A549 (cell line): ENCODE measurements at regions not wholly inside any gene's neighbourhood (a gene's known extent, or its start where the extent isn't known, plus 50 kb on each side); places are given as distances from the start of the nearest gene placed in this dataset.
A peak's percentile ranks its signal among the peaks of the same experiment; 100 is the strongest.

ENCODE experiments used
- ATAC-seq, 2 experiments: fragments of 200-7000 bp in 1 of 2; fragments of >200 bp in 1 of 2; cut with Nextera tagmentation in 1 of 2; cut with Tn5 transposase in 1 of 2; 3 replicates each; pipeline versions ENCODE4 v1.8.0 to v1.9.1; 2018 to 2020; ENCODE audit warnings: mild to moderate bottlenecking in 1 of 2, moderate library complexity in 1 of 2
- CTCF ChIA-PET: fragments of 300-600 bp; sonication (Branson Sonifier 250); formaldehyde crosslinking; extraction: SDS; loops from one replicate; lab custom pipeline; 2021; ENCODE audit warnings: antibody characterized with exemption, inconsistent platforms; lab: Yijun Ruan, JAX
- POLR2A ChIA-PET: fragments of 350-600 bp; formaldehyde crosslinking; extraction: SDS; loops from one replicate; lab custom pipeline; 2021; ENCODE audit warnings: antibody characterized with exemption, inconsistent platforms; lab: Yijun Ruan, JAX
- DNase-seq, 2 experiments: peaks; one replicate each; pipeline versions ENCODE4 v3.0.0 to v3.0.0-alpha.2; 2011 to 2016; ENCODE audit warnings: low read depth in 1 of 2, low spot score in 1 of 2
- FAIRE-seq: peaks from 2 replicates; lab custom pipeline; 2011; peaks lifted over from hg19 to GRCh38; lab: Jason Lieb, UNC
- H3K27ac ChIP-seq, 2 experiments: fragments of >200 bp; sonication (Bioruptor Twin); formaldehyde crosslinking; 3 replicates each; pipeline ENCODE4 v1.5.1; 2016 to 2017
- H3K4me1 ChIP-seq: fragments of >200 bp; sonication (Bioruptor Twin); formaldehyde crosslinking; 3 replicates; pipeline ENCODE4 v1.6.1; 2016
- H3K4me2 ChIP-seq: fragments of >200 bp; sonication (Bioruptor Twin); formaldehyde crosslinking; 3 replicates; pipeline ENCODE4 v1.6.1; 2016
- H3K4me3 ChIP-seq: fragments of >200 bp; sonication (Bioruptor Twin); formaldehyde crosslinking; 3 replicates; pipeline ENCODE4 v1.5.1; 2016
- H3K9me3 ChIP-seq: fragments of >200 bp; sonication (Bioruptor Twin); formaldehyde crosslinking; 3 replicates; pipeline ENCODE4 v1.6.1; 2016
- BHLHE40 ChIP-seq: IDR thresholded peaks from 2 replicates; pipeline ENCODE4 v1.6.1; 2012; ENCODE audit warnings: low read depth, low read length, inconsistent platforms
- CEBPB ChIP-seq, 2 experiments: fragments of >200 bp in 1 of 2; sonication (Bioruptor Twin) in 1 of 2; formaldehyde crosslinking in 1 of 2; IDR thresholded peaks; 2 replicates each; pipeline ENCODE4 v1.6.1; 2012 to 2016
- CHD2 ChIP-seq: fragments of 150-350 bp; IDR thresholded peaks from 2 replicates; pipeline ENCODE4 v1.6.1; 2014; ENCODE audit warnings: low read length; ENCODE audit not compliant: partially characterized antibody
- E2F6 ChIP-seq: IDR thresholded peaks from 2 replicates; pipeline ENCODE4 v1.6.1; 2012; ENCODE audit warnings: low read depth, borderline replicate concordance
- EHMT2 ChIP-seq: fragments of 200-600 bp; sonication (generic); IDR thresholded peaks from 2 replicates; pipeline ENCODE4 v1.6.1; 2016; ENCODE audit warnings: antibody characterized with exemption, low read depth, mild to moderate bottlenecking, moderate library complexity
- ELK1 ChIP-seq: fragments of 150-350 bp; IDR thresholded peaks from 2 replicates; pipeline ENCODE4 v1.6.1; 2014; ENCODE audit warnings: low read depth, mild to moderate bottlenecking, low read length
- ESRRA ChIP-seq: fragments of 150-350 bp; IDR thresholded peaks from 2 replicates; pipeline ENCODE4 v1.6.1; 2014; ENCODE audit warnings: mild to moderate bottlenecking, low read length, borderline replicate concordance
- FOSB ChIP-seq: fragments of 250-450 bp; sonication (Bioruptor Pico); IDR thresholded peaks from 2 replicates; pipeline ENCODE4 v1.5.0; 2020; ENCODE audit warnings: mild to moderate bottlenecking, moderate library complexity
- FOSL2 ChIP-seq, 2 experiments: fragments of 450-650 bp in 1 of 2; fragments of >200 bp in 1 of 2; sonication (Bioruptor Twin) in 1 of 2; formaldehyde crosslinking; IDR thresholded peaks; 2 replicates each; pipeline versions ENCODE4 v1.5.0 to v1.6.1; 2016 to 2020; ENCODE audit warnings: mild to moderate bottlenecking in 1 of 2, moderate library complexity in 1 of 2
- FOXS1 ChIP-seq: fragments of 250-450 bp; sonication (Bioruptor Pico); IDR thresholded peaks from 2 replicates; pipeline ENCODE4 v1.5.0; 2020; ENCODE audit warnings: mild to moderate bottlenecking, moderate library complexity
- HOXB13 ChIP-seq: fragments of 250-450 bp; sonication (Bioruptor Pico); IDR thresholded peaks from 2 replicates; pipeline ENCODE4 v1.5.0; 2020; ENCODE audit warnings: low read depth, mild to moderate bottlenecking, moderate library complexity
- JUNB ChIP-seq: fragments of >200 bp; sonication (Bioruptor Twin); formaldehyde crosslinking; IDR thresholded peaks from 2 replicates; pipeline ENCODE4 v1.6.1; 2016
- KDM1A ChIP-seq: fragments of 200-600 bp; sonication (generic); IDR thresholded peaks from 2 replicates; pipeline ENCODE4 v1.6.1; 2016; ENCODE audit warnings: low read depth, mild to moderate bottlenecking
- NFE2L2 ChIP-seq: fragments of 150-350 bp; conservative IDR thresholded peaks from 2 replicates; pipeline ENCODE4 v1.6.1; 2014; ENCODE audit warnings: low read length
- PBX3 ChIP-seq: IDR thresholded peaks from 2 replicates; pipeline ENCODE4 v1.6.1; 2012
- REST ChIP-seq: fragments of 200-600 bp; sonication (generic); IDR thresholded peaks from 2 replicates; pipeline ENCODE4 v1.6.1; 2016; ENCODE audit warnings: antibody characterized with exemption, mild to moderate bottlenecking, moderate library complexity
- RFX5 ChIP-seq: fragments of 450-650 bp; IDR thresholded peaks from 2 replicates; pipeline ENCODE4 v1.7.1; 2014; ENCODE audit warnings: antibody characterized with exemption, mild to moderate bottlenecking, moderate library complexity
- ZC3H11A ChIP-seq: fragments of 450-650 bp; IDR thresholded peaks from 2 replicates; pipeline ENCODE4 v1.6.1; 2014; ENCODE audit warnings: antibody characterized with exemption, mild to moderate bottlenecking
- ZNF302 ChIP-seq: fragments of 250-450 bp; sonication (Bioruptor Pico); IDR thresholded peaks from 2 replicates; pipeline ENCODE4 v1.9.0; 2021; ENCODE audit warnings: inconsistent platforms, mild to moderate bottlenecking, moderate library complexity
- ZSCAN20 ChIP-seq: fragments of 250-450 bp; sonication (Bioruptor Pico); IDR thresholded peaks from 2 replicates; pipeline ENCODE4 v1.8.0; 2022; ENCODE audit warnings: mild to moderate bottlenecking, moderate library complexity
- WGBS: methylation state at CpG from one replicate; pipeline ENCODE4 v1.1.6; 2017; ENCODE audit errors: missing lambda C conversion rate; 5-methylcytosine and 5-hydroxymethylcytosine counted together
- TF ChIP-seq, protein P1 (sequence below): IDR thresholded peaks from 2 replicates; pipeline ENCODE4 v1.6.1; 2012
- TF ChIP-seq, protein P2 (sequence below): fragments of >200 bp; sonication (Bioruptor Twin); formaldehyde crosslinking; IDR thresholded peaks from 3 replicates; pipeline ENCODE4 v1.6.1; 2016

DNA sequence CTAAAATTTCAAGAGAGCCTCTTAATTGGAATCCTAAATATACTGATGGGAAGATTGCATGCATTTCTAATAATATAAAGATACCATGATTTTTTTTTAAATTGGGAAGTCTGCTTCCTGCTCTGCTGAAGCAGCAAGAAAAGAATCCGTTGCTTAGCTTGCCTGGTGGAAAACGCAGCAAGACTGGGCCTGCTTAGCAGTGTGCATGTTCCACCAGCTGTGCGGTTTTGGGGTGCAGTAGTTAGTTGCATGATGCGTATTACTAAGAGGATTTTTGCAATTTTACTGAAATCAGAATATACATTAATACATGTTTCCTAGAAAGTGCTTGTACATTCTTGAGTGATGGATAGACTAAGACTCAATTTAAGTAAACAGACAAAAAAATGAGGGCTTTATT, 319.9 kb downstream of the CMPK2 start:
- no peak for DNase-seq
- FAIRE-seq = no peak
- WGBS = 2% methylated on average over 4 of the region's 4 CpGs
- TF ChIP-seq E2F6 = no peak
- TF ChIP-seq ELK1 = no peak
- no peak for TF ChIP-seq ZSCAN20 (CRISPR knock-in tag)
- no peak for TF ChIP-seq JUNB
- TF ChIP-seq FOSB = no peak
- TF ChIP-seq FOSL2 (IDR thresholded peaks at IDR 0.05) = no peak
- no peak for TF ChIP-seq FOSL2 (CRISPR knock-in tag; IDR thresholded peaks at IDR 0.05)
- no peak for TF ChIP-seq NFE2L2
- TF ChIP-seq, protein P1, sequence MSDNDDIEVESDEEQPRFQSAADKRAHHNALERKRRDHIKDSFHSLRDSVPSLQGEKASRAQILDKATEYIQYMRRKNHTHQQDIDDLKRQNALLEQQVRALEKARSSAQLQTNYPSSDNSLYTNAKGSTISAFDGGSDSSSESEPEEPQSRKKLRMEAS = no peak
- TF ChIP-seq CHD2 = no peak
- TF ChIP-seq PBX3 = no peak
- Histone ChIP-seq H3K4me2 (no peak overlapping the region), H3K27ac (no peak overlapping the region), H3K4me3 (no peak overlapping the region), H3K9me3 (no peaks in the 10 kb centered on the region; the same call in 2 of the 3 replicates), H3K4me1 (no peaks in the 10 kb centered on the region)
- CTCF ChIA-PET = interaction anchor here (0.9 kb wide), 1 partner anchor 9 kb away, joined by 3 read pairs; no protein-coding TSS in a partner anchor
- POLR2A ChIA-PET = no interaction called here
- ATAC-seq = no peak

DNA sequence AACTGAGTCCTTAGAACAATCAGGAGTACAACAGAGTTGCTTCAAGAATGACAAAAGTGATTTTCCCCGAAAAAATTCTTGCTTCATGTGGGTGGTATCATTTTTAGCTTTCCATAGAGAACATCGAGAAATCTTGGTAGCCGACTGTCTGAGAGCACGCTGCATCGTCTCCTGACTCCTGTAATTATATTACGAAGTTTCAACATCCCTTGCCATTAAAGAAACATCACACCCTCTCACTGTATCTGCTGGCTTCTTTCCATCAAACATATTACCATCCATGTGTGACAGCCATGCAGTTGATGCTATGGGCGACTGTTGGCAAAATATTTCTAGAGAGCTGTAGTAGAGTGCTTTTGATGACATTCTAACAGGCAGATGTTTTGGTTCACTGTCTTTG, 311.2 kb downstream of the CMPK2 start:
- Histone ChIP-seq H3K4me3 (no peak overlapping the region), H3K9me3 (no peaks in the 10 kb centered on the region), H3K4me2 (no peak overlapping the region), H3K4me1 (no peaks in the 10 kb centered on the region), H3K27ac (no peak overlapping the region)
- ChIA-PET POLR2A (no interaction called here), CTCF (interaction anchor here (1.2 kb wide), 1 partner anchor 9 kb away, joined by 3 read pairs; no protein-coding TSS in a partner anchor)
- no peak for DNase-seq
- 3% methylated on average over 7 of the region's 7 CpGs for WGBS
- TF ChIP-seq, protein P2, sequence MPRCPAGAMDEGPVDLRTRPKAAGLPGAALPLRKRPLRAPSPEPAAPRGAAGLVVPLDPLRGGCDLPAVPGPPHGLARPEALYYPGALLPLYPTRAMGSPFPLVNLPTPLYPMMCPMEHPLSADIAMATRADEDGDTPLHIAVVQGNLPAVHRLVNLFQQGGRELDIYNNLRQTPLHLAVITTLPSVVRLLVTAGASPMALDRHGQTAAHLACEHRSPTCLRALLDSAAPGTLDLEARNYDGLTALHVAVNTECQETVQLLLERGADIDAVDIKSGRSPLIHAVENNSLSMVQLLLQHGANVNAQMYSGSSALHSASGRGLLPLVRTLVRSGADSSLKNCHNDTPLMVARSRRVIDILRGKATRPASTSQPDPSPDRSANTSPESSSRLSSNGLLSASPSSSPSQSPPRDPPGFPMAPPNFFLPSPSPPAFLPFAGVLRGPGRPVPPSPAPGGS = no peak
- no peak for TF ChIP-seq RFX5
- TF ChIP-seq FOXS1 (CRISPR knock-in tag) = no peak
- no peak for TF ChIP-seq EHMT2
- TF ChIP-seq, all 56 proteins: peak for 0
- FAIRE-seq = no peak
- ATAC-seq = no peak

- WGBS = 4% methylated on average over 3 of the region's 3 CpGs
- CTCF ChIA-PET = no interaction called here
- no peak overlapping the region for H3K4me2 ChIP-seq
- TF ChIP-seq FOSL2 (IDR thresholded peaks at IDR 0.05) = no peak
- peak; percentile 39 for TF ChIP-seq FOSL2 (CRISPR knock-in tag; IDR thresholded peaks at IDR 0.05)
- no peak for TF ChIP-seq ESRRA
- TF ChIP-seq, all 56 proteins: peak for 1
- POLR2A ChIA-PET = no interaction called here
- H3K4me1 ChIP-seq = no peaks in the 10 kb centered on the region
- no peak for FAIRE-seq
- no peaks in the 10 kb centered on the region for H3K9me3 ChIP-seq
- peak in 1 of 2 experiments; percentile 16 for DNase-seq
- no peak for ATAC-seq
- no peak overlapping the region for H3K4me3 ChIP-seq
- H3K27ac ChIP-seq = no peak overlapping the region
Observed at GRCh38 chr2:6556755-6557154, 309.0 kb downstream of the CMPK2 start.

DNA sequence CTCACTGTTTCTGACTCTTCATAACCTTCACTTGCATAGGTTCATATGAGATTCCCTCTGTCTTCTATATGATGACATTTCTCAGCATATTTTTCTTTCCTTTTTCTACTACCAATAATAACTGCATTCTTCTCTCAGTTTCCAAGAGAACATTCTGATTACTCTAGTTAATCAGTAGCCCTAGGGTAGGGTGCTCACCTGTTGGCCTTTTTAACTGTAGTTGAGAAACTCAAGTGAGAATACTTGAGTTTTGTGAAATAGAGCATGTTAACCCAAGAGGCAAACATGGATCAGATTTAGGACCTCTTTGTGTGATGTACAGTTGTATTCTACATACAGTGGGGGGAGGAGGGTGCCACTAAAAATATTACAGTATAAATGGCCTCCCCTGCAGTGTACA, 308.0 kb downstream of the CMPK2 start:
- ChIA-PET CTCF (no interaction called here), POLR2A (interaction anchor here (0.6 kb wide), 1 partner anchor 19 kb away, joined by 3 read pairs; no protein-coding TSS in a partner anchor)
- FAIRE-seq (no peak), ATAC-seq (no peak), DNase-seq (no peak)
- Histone ChIP-seq H3K4me2 (no peak overlapping the region), H3K4me1 (no peaks in the 10 kb centered on the region), H3K4me3 (no peak overlapping the region), H3K27ac (no peak overlapping the region), H3K9me3 (no peaks in the 10 kb centered on the region)
- TF ChIP-seq HOXB13 (no peak), REST (no peak), ZNF302 (no peak), CEBPB (IDR thresholded peaks at IDR 0.05) (no peak), ZC3H11A (no peak), KDM1A (no peak), FOXS1 (CRISPR knock-in tag) (no peak), BHLHE40 (no peak)
- TF ChIP-seq, protein P2 = no peak
